HL-60 (cell line): ENCODE measurements at regions not wholly inside any gene's neighbourhood (a gene's known extent, or its start where the extent isn't known, plus 50 kb on each side); places are given as distances from the start of the nearest gene placed in this dataset.

ENCODE experiments used
- GABPA ChIP-seq: IDR thresholded peaks from 2 replicates; pipeline ENCODE4 v1.6.1; 2012; ENCODE audit warnings: low read depth
- POLR2AphosphoS5 ChIP-seq: IDR thresholded peaks from 2 replicates; pipeline ENCODE4 v1.6.1; 2012; ENCODE audit warnings: low read depth
- SPI1 ChIP-seq: IDR thresholded peaks from 2 replicates; pipeline ENCODE4 v1.6.1; 2012; ENCODE audit warnings: low read depth, mild to moderate bottlenecking, borderline replicate concordance
- TF ChIP-seq, protein P1 (sequence below): IDR thresholded peaks from one replicate; pipeline ENCODE4 v1.5.1; 2011; ENCODE audit warnings: low read length, control low read depth, inconsistent platforms; ENCODE audit not compliant: insufficient read depth
- TF ChIP-seq, protein P2 (sequence below): IDR thresholded peaks from 2 replicates; pipeline ENCODE4 v1.6.1; 2012; ENCODE audit warnings: low read depth; ENCODE audit not compliant: insufficient replicate concordance

DNA sequence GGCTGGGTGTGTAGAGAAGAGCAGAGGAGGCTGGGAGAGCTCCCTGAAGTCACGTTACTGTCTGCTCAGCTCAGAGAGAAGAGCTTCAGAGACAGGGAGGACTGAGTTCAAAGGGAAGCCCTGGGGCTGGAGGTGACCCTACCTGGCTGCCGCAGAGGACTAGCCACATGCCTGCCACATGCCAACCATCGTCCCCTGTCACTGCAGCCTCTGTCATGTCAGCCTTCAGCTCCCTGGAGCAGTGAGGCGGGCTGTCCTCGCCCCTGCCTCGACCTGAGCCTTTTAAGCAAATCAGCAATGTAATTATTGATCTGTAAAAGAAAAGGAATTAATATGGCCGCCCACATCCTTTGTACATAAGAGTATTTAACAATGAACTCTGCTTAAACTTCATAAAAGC lies 89.3 kb upstream of the RET start:
- TF ChIP-seq, protein P1, sequence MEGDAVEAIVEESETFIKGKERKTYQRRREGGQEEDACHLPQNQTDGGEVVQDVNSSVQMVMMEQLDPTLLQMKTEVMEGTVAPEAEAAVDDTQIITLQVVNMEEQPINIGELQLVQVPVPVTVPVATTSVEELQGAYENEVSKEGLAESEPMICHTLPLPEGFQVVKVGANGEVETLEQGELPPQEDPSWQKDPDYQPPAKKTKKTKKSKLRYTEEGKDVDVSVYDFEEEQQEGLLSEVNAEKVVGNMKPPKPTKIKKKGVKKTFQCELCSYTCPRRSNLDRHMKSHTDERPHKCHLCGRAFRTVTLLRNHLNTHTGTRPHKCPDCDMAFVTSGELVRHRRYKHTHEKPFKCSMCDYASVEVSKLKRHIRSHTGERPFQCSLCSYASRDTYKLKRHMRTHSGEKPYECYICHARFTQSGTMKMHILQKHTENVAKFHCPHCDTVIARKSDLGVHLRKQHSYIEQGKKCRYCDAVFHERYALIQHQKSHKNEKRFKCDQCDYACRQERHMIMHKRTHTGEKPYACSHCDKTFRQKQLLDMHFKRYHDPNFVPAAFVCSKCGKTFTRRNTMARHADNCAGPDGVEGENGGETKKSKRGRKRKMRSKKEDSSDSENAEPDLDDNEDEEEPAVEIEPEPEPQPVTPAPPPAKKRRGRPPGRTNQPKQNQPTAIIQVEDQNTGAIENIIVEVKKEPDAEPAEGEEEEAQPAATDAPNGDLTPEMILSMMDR = no peak
- TF ChIP-seq POLR2AphosphoS5 (0 out of 2 replicates have a peak, but pooled peaks have one; percentile 24), GABPA (no peak), SPI1 (no peak)
- TF ChIP-seq, protein P2, sequence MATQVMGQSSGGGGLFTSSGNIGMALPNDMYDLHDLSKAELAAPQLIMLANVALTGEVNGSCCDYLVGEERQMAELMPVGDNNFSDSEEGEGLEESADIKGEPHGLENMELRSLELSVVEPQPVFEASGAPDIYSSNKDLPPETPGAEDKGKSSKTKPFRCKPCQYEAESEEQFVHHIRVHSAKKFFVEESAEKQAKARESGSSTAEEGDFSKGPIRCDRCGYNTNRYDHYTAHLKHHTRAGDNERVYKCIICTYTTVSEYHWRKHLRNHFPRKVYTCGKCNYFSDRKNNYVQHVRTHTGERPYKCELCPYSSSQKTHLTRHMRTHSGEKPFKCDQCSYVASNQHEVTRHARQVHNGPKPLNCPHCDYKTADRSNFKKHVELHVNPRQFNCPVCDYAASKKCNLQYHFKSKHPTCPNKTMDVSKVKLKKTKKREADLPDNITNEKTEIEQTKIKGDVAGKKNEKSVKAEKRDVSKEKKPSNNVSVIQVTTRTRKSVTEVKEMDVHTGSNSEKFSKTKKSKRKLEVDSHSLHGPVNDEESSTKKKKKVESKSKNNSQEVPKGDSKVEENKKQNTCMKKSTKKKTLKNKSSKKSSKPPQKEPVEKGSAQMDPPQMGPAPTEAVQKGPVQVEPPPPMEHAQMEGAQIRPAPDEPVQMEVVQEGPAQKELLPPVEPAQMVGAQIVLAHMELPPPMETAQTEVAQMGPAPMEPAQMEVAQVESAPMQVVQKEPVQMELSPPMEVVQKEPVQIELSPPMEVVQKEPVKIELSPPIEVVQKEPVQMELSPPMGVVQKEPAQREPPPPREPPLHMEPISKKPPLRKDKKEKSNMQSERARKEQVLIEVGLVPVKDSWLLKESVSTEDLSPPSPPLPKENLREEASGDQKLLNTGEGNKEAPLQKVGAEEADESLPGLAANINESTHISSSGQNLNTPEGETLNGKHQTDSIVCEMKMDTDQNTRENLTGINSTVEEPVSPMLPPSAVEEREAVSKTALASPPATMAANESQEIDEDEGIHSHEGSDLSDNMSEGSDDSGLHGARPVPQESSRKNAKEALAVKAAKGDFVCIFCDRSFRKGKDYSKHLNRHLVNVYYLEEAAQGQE = no peak
